Thyroid gland (tissue), 4 donors: ENCODE measurements at regions not wholly inside any gene's neighbourhood (a gene's known extent, or its start where the extent isn't known, plus 50 kb on each side); places are given as distances from the start of the nearest gene placed in this dataset.

ENCODE experiments used
- DNase-seq, 2 donors: peaks; one replicate each; pipeline ENCODE4 v3.0.0-alpha.2; 2019
- H3K27ac ChIP-seq, 3 donors: fragments of 200-600 bp; sonication (generic); 1 replicate in 2 of 3; 2 replicates in 1 of 3; pipeline ENCODE4 v1.5.1; 2016 to 2019; ENCODE audit warnings: mild to moderate bottlenecking in 1 of 3, moderate library complexity in 1 of 3
- H3K27me3 ChIP-seq: fragments of 200-600 bp; sonication (generic); one replicate; pipeline ENCODE4 v1.5.1; 2019
- H3K36me3 ChIP-seq, 2 donors: fragments of 200-600 bp; sonication (generic); one replicate each; pipeline ENCODE4 v1.5.1; 2016 to 2019
- H3K4me1 ChIP-seq, 2 donors: fragments of 200-600 bp; sonication (generic); one replicate each; pipeline ENCODE4 v1.5.1; 2017 to 2019
- H3K4me3 ChIP-seq, 3 donors: fragments of 200-600 bp; sonication (generic); replicated peaks in 1 of 3; 1 replicate in 2 of 3; 2 replicates in 1 of 3; pipeline ENCODE4 v1.5.1; 2016; ENCODE audit warnings: mild to moderate bottlenecking in 1 of 3
- H3K9me3 ChIP-seq: fragments of 200-600 bp; sonication (generic); one replicate; pipeline ENCODE4 v1.5.1; 2017
- CTCF ChIP-seq, 6 experiments: fragments of 200-600 bp in 3 of 6; fragments of 450-650 bp in 3 of 6; sonication (generic) in 3 of 6; IDR thresholded peaks; one replicate each; pipeline ENCODE4 v1.5.1; 2016 to 2019; ENCODE audit warnings: antibody characterized with exemption in 6 of 6, mild to moderate bottlenecking in 2 of 6, inconsistent platforms in 1 of 6, moderate library complexity in 1 of 6
- POLR2A ChIP-seq, 2 donors: fragments of 450-650 bp; IDR thresholded peaks; one replicate each; pipeline ENCODE4 v1.6.1; 2017; ENCODE audit warnings: antibody characterized with exemption in 2 of 2, mild to moderate bottlenecking in 2 of 2, moderate library complexity in 1 of 2
- WGBS, 2 donors: methylation state at CpG; one replicate each; pipeline ENCODE4 v1.1.5; 2017; 5-methylcytosine and 5-hydroxymethylcytosine counted together
- intact Hi-C: fragments of 100-400 bp; cut with DNase I; formaldehyde crosslinking; loops from one replicate; pipeline ENCODE4 v1.15.1; 2023

GRCh38 chr6:145214570-145214969, 520.8 kb downstream of the EPM2A start:
- intact Hi-C loops: no loop called here
- no peaks in the 10 kb centered on the region for H3K36me3 ChIP-seq
- no peak for TF ChIP-seq POLR2A (IDR thresholded peaks at IDR 0.05)
- TF ChIP-seq CTCF (IDR thresholded peaks at IDR 0.05): peak in 4 of 6 experiments; percentile 36 to 56 (median 48)
- WGBS, 2 donors: 4 to 5% methylated on average over 2 of the region's 2 CpGs
- DNase-seq: no peak
- no peaks in the 10 kb centered on the region for H3K4me1 ChIP-seq
- no peaks in the 10 kb centered on the region for H3K27me3 ChIP-seq
- H3K27ac ChIP-seq: no peak overlapping the region
- H3K4me3 ChIP-seq: no peak overlapping the region
- no peaks in the 10 kb centered on the region for H3K9me3 ChIP-seq

- Histone ChIP-seq H3K9me3 (no peaks in the 10 kb centered on the region), H3K36me3 (no peaks in the 10 kb centered on the region), H3K4me1 (no peaks in the 10 kb centered on the region), H3K27ac (no peak overlapping the region), H3K4me3 (no peak overlapping the region), H3K27me3 (no peaks in the 10 kb centered on the region)
- no peak for DNase-seq
- 89 to 92% methylated on average over 3 of the region's 3 CpGs for WGBS, 2 donors
- intact Hi-C loops: no loop called here
- TF ChIP-seq POLR2A (IDR thresholded peaks at IDR 0.05) (no peak), CTCF (IDR thresholded peaks at IDR 0.05) (no peak)
Measured at GRCh38 chr6:145224450-145224849, 510.9 kb downstream of the EPM2A start.

- 75 to 90% methylated on average over 3 of the region's 3 CpGs for WGBS, 2 donors
- no peak overlapping the region for H3K4me3 ChIP-seq
Measured at GRCh38 chr6:145225500-145225899, 509.8 kb downstream of the EPM2A start.

GRCh38 chr6:145227593-145227992, 507.7 kb downstream of the EPM2A start:
- H3K27ac ChIP-seq: no peak overlapping the region
- intact Hi-C loops: no loop called here
- no peak for TF ChIP-seq POLR2A (IDR thresholded peaks at IDR 0.05)
- no peaks in the 10 kb centered on the region for H3K36me3 ChIP-seq
- DNase-seq: no peak
- H3K27me3 ChIP-seq: no peaks in the 10 kb centered on the region
- no peaks in the 10 kb centered on the region for H3K4me1 ChIP-seq
- WGBS, 2 donors: 92 to 96% methylated on average over 6 of the region's 6 CpGs
- no peaks in the 10 kb centered on the region for H3K9me3 ChIP-seq
- H3K4me3 ChIP-seq: no peak overlapping the region

More at GRCh38 chr6:145225500-145225899, 509.8 kb downstream of the EPM2A start:
- intact Hi-C loops: no loop called here
- no peaks in the 10 kb centered on the region for H3K27me3 ChIP-seq
- no peaks in the 10 kb centered on the region for H3K9me3 ChIP-seq
- no peaks in the 10 kb centered on the region for H3K36me3 ChIP-seq
- TF ChIP-seq POLR2A (IDR thresholded peaks at IDR 0.05) (no peak), CTCF (IDR thresholded peaks at IDR 0.05) (no peak)
- no peaks in the 10 kb centered on the region for H3K4me1 ChIP-seq
- H3K27ac ChIP-seq: no peak overlapping the region
- DNase-seq: no peak

- Histone ChIP-seq H3K9me3 (no peaks in the 10 kb centered on the region), H3K36me3 (no peaks in the 10 kb centered on the region), H3K4me1 (no peaks in the 10 kb centered on the region), H3K27me3 (no peaks in the 10 kb centered on the region), H3K4me3 (no peak overlapping the region), H3K27ac (no peak overlapping the region)
- intact Hi-C loops: no loop called here
- 89 to 98% methylated on average over 3 of the region's 3 CpGs for WGBS, 2 donors
- no peak for DNase-seq
- TF ChIP-seq POLR2A (IDR thresholded peaks at IDR 0.05) (no peak), CTCF (IDR thresholded peaks at IDR 0.05) (no peak)
Measured at GRCh38 chr6:145228962-145229582, 506.2 kb downstream of the EPM2A start.
